Stimulated activated CD4-positive, alpha-beta T cell treated with anti-CD3 and anti-CD28 coated beads, Interleukin-1b, Interleukin-23, amount 100 ng/mL, for 1 hour (primary cell): ENCODE measurements at regions not wholly inside any gene's neighbourhood (a gene's known extent, or its start where the extent isn't known, plus 50 kb on each side); places are given as distances from the start of the nearest gene placed in this dataset.
"Not testable (repeated sequence)": the region's sequence is repeated elsewhere in the genome, so short reads cannot be mapped to it uniquely, and the experiment has no call there.

Experiments
- DNase-seq, 2 donors: peaks; one replicate each; pipeline ENCODE4 v3.0.0-alpha.2; 2020; ENCODE audit warnings: low read depth in 2 of 2

DNA sequence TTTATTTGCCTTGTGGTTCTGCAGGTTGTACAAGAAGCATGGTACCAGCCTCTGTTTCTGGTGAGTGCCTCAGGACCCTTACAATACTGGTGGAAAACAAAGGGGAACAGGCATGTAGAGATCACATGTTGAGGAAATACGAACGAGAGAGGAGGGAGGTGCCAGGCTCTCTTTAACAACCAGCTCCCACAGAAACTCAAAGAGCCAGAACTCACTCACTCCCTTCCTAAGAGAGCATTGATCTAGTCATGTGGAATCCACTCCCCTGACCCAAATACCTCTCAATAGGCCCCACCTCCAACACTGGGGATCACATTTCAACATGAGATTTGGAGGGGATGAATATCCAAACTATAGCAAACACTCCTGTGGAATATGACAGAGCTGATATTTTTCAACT is 938.0 kb downstream of the GALC start:
- no peak for DNase-seq

DNA sequence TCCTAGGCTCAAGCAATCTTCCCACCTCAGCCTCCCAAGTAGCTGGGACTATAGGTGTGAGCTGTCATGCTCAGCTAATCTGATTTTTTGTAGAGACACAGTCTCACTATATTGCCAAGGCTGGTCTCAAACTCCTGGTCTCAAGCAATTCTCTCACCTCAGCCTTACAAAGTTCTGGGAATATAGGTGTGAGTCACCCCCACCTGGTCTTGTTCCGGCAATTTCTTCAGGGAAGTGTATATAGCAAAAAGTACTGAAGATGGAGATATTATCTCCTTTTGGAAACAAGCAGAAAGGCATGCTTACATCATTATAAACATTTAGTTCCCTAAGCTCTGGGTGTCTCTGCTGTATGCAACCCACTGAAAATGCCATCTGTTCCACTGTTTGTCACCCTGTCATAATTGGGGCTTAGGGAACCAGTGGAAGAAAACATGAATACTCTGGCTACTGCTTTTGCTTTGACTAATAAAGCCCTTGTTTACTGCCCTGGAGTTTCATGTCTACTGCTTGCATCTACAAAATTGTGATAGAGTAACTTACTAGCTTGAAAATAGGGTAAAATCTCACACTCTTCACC is 940.2 kb downstream of the GALC start:
- no peak for DNase-seq

DNA sequence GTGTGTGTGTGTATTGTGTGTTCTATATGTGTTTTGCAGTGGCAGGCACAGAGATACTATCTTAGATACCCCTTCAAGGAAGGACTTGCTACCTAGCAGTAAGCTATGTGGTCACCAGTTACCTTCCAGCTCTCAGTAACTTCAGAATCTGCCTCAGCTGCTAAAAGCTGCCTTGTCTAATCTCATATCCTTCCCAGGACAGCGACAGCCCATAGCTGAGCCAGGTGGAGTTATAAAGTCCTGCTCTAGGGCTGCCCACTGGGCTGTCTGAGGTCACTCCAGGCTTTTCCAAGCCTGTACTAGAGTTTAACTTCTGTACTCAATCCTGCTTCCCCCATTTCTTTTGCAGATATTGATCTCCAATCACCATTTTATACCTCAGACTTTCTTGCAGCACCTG is 942.6 kb downstream of the GALC start:
- DNase-seq = no peak

DNA sequence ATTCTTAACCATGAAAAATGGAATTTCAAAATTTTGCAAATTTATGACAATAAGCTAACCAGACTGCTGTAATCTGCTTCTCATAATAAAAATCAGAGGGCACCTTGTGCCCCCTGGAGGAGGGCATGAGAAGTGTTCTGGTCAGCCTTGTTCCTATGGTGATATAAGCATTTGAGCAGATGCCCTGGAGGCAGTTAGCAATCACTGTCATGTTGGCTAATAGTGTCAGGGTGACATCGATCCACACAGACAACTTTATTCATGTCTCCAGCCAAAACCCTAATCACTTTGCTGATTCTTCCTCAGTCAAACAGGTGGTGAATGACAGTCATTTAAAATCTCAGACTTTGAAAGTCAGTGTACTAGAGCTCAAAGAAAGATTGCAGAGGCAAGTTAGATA is 943.0 kb downstream of the GALC start:
- DNase-seq = no peak

DNA sequence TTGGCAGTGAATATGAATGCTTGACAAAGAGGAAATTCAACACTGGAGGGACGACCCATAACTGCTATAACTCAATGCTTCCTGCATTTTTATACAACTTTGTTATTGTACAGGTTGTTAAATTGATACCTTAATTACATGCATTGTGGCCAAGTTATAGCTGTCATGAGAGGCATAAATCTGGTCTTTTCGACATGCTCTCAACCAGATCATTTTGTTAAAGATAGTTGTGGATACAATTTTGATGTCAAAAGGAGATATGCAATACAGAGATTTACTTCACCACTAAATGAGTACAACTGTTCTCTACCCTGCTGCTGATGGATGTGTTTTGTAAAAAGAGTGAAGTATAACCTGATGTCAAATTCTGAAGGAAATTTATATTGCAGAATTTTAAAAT is 946.0 kb downstream of the GALC start:
- no peak for DNase-seq

DNA sequence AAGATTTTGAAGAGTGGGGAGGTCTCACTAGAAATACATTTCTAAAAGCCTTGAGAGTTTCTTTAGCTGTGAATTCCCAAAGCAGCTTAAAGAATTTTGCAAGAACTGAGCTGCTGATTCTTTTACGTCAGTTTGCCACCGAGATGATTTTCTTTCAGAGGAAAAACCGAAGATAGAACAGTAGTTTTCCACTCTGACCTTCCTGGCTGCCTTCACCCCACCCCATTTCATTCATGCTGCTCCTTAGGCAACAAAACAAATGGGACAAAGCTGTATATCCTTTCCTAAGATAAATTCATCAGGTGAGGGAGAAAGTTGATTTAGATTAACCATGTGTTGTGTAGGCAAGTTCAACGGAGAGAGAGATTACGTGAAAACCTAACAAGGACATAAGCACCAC is 947.0 kb downstream of the GALC start:
- no peak for DNase-seq

DNA sequence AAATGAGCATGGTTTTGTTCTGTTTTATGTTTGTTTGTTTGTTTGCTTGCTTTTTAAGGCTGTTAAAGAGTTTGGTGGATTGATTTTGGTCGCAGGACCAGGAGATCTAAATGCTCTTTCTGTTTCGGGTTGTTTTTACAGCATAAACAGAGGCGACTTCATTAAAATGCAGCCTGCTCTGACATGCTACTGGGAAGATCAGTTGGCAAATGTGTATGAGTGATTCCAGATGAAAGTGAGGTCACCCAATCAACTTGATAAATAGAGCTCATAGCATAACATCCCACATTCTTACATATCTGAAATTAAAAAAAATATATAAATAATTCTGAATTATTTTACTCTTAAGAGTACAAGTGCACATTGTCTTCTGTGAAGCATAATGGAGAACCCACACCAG is 947.7 kb downstream of the GALC start:
- DNase-seq = no peak

DNA sequence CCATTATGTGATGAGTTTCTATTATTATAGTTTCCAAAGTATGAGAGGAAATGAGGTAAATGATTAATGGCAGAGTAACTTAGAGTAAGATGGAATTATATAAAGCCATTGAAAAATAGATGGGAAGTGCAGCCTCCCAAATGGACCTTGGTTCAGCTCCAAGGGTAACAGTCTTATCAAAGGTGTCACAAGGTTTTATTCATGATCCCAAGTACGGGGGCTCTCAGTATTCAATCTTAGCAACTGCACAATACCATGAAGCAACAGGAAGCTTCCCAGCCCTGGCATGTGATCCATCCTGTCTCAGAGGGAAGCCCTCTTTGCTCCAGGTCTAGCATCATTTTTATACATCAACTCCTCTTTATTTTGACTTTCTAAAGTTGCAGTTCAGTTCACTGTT is 948.2 kb downstream of the GALC start:
- no peak for DNase-seq

DNA sequence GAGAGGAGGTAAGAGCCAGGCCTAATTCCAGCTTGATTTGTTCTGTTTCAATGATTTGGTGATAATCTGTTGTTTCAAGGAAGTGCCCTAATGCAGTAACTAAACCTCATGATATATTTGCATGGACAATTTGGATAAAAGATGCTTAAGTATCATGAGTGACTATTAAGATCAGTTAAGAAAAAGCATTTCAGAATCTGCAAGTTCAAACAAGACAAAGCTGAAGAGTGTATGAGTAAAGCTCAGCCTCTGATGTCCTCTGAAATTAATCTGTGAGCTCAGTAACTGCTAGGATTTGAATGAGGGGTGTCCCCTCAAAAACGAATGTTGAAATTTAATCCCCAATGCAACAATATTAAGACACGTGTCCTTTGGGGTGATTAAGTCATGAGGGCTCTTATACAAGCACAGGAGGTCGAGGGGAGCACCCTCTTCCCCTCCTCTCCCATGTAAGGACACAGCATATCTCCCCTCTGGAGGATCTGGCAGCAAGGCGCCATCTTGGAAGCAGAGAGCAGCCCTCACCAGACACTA is 949.2 kb downstream of the GALC start:
- DNase-seq = no peak

DNA sequence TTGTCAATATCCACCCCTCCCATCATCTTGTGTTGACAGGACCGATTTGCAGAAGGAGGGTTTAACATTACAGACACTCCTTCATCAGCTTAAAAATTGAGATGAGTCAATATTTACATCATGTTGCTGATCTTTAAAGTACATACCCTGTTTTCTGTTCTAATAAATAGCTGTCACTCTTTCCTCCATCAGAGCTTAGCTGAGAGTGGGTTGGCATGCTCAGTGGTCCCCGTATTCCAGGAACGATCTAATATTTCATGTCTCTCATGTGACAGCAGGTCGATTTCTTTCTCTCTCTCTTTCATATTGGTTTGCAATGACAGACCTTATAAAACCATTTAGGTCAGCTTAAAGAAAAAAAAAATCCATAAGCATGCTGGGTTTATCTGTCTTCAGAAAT is 950.6 kb downstream of the GALC start:
- no peak for DNase-seq

DNA sequence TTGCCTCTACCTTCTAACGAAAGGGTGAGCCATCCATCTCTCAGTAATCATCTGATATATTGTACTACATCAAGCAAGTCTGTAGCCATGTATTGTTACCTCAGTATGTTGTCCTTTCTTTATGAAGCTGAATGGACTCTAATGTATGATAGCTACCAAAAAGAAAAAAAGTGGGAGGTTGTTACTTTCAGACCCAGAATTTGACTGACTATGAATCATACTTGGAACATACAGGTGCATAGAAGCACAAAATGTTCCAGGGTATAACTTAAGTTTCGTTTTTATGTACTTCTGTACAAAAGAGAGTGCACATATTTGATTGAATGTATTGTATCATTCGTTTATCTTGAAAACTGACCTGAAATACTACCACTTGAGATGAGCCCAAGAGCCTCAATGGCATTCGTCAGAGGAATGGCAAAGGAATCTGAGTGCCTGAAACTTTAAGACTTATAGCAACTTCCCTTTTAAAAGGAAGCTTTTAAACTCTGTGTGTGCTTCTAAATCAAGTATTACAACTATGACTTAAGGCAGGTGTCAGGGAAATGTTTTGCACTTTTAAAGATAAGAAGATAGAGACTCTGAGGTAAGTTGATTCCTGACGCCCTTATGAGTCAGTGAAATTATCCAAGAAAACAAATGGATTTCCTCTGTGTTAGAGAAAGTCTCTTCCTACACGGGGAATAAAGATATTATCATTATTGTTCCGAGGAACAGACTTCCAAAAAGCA is 951.5 kb downstream of the GALC start:
- DNase-seq = no peak

DNA sequence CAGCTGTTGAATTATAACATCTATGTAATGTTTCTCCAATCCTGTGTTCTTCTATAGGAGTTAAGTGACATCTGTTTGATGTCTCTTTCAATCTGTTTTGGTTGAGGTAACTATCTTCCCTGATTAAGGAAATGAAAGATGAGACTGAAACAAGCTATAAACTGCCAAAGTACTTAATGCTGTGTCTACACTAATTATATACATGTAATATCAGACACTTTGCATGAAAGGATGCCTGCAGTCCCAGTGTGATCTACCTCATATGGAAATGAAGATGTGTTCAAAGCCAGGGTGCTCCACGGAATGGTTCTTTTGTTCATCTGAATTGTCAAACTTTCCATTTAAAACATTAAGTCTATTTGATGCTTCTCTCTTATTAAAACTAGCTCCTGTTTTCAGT is 958.3 kb downstream of the GALC start:
- no peak for DNase-seq

DNA sequence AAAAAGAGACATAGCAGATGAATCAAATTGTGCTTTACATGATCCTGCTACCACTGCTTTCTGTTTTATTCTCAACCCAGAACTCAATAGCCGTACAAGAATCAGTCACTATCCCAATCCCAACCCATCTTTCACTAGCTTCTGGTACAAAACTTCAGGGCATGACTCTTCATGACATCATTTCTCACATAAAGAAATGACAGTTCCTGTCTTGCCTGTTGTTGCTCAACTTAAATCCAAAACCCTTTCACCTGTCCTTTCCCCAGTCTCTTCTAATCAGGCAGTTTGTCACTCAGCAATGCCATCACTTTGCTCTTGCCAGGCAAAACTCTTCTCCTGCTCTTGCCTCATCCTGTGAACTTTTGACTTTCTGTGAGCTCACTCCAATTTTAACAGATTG is 962.8 kb downstream of the GALC start:
- DNase-seq = no peak

DNA sequence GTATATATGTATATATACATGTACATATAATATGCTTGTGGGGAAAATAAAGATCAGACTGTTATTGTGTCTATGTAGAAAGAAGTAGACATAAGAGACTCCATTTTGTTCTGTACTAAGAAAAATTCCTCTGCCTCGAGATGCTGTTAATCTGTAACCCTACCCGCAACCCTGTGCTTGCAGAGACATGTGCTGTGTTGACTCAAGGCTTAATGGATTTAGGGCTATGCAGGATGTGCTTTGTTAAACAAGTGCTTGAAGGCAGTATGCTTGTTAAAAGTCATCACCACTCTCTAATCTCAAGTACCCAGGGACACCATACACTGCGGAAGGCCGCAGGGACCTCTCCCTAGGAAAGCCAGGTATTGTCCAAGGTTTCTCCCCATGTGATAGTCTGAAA is 972.9 kb downstream of the GALC start:
- DNase-seq = not testable (repeated sequence)

DNA sequence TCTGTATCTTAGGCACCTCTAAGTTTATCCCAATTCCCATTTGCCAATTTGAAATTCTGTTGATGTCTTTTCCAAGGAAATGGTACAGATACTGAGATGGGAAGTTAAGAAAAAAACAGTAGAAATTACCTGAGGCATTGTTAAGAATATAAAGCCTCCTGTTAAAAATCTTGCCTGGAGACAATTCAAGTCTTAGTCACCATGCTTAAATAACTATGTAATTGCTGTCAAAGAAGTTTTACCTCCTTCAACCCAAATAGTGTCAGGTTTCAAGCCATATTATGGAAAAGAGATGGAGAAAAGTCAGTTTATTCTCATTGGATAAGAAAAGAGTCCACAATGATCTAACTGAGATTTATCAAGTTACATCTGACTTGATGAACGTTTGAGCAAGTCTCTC is 974.7 kb downstream of the GALC start:
- no peak for DNase-seq

DNA sequence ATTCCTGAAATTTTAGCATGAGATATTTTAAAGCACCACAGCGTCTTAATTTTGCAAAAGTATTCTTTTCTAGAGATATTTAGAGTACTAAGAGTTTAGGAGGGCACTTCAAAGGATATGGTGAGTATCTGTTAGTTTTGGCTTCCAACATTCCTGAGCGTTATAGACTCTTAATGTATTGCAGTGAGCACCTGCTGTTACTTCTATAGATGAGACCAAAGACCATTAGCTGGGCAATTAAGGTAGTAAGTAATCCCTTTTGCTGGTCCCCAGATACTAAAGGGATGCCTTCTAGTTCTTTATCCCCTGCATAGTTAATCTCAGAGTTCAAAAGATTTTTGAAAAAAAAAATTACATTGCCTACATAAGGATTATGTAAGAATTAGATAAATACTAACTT is 975.6 kb downstream of the GALC start:
- DNase-seq = no peak

DNA sequence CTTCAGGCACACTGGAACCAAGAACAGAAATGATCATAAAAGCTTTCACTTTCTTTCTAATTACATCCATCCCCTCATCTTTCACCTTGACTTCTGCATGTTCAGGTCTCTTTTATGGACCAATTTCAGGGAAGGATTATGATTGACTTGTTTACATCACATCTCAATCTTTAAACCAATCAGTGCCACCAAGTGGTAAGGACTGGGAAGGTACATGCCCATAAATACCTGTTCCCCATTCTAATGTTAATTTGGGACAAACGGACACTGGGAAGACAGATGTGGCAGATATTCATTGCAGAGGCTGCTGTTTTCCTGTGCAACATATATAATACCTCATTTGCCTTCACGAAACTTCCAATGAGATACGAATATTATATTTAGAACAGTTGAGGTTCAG is 978.1 kb downstream of the GALC start:
- DNase-seq = no peak

DNA sequence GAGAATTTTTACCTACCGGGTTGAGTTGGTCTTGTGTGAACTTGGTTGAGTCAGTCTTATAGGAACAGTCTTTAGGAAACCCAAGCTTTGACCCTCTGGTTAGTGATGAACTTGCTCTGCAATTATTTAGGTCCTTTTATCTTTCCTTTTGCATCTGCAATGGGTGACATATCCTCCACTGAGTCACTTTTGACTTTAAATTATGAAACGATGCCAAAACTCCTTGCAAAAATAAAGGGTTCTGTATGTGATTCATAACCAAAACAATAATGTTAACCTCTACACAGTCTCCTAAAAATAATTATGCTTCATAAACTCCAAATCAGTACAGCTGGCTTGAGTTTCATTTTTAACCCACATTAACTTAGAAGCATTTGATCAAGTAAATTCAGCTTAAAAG is 979.4 kb downstream of the GALC start:
- DNase-seq = no peak

DNA sequence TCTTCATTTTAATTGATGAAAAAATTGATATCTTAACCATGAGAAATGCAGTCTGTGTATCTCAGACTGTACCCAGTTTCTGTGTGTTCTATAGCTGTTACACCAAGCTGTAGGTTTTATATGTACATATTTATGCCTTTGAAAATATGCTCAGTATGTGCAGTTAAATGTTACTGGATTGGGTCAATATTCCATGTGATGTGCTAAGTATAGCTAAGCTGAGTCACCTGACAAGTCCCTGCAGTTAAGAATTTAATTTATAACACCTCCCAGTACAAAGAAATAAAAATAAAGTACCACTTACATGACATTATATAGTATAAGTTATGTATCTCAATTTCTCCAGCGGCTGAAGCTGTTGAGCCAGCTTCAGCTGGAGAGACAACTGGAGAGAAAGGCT is 984.0 kb downstream of the GALC start:
- no peak for DNase-seq

DNA sequence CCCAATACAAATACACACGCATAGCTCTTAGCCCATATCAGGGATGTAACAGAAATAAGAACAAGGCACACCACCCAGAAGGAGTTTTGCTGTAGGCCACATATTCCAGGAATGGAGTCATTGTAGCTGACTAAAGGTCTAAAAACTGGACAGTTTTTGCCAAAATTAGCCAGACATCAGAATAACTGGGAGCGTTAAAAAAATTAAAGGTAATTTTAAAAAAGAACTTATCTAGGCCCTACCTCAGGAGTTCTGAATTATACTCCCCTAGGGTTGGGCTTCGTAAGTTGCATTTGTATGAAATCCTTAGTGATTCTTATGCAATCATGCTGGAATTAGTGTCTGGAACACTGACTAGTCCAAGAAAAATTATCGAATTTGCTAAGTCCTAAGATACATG is 987.7 kb downstream of the GALC start:
- DNase-seq = no peak

DNA sequence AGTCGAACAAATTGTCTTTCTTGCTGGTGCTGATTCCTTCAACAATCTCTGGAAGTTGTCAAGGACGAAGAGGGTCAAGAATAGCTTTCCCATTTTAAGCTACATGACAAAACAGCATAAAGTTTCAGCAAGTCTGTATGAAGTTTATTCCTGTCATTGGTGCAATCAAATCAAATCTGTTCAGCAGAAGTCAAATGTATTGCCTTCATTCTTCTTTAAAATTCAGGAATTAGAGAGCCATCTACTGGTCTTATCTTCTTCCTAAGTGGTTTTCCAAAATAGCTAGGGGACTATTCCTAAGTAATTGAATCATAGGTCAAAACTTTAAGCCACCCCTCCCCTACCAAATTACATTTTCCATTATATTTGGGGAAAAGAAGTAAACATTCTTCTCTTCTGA is 990.2 kb downstream of the GALC start:
- no peak for DNase-seq

DNA sequence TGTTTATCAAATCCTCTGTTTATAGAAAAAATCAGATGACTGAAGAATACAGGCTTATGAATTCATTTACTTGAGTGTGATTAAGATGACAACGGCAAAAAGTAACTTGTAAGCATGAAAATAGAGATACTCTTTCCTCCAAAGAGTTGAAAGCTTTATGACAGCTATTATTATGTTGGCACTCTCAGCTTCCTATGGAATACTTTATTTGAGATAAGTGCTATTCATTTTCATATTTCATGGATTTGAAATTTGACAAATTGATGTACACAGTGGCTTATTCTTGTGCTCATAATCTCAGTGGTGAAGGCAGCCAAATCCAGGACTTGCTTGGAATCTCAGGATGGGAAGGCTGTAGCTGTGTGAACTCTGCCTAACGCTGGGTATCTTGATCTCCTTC is 991.6 kb downstream of the GALC start:
- no peak for DNase-seq

DNA sequence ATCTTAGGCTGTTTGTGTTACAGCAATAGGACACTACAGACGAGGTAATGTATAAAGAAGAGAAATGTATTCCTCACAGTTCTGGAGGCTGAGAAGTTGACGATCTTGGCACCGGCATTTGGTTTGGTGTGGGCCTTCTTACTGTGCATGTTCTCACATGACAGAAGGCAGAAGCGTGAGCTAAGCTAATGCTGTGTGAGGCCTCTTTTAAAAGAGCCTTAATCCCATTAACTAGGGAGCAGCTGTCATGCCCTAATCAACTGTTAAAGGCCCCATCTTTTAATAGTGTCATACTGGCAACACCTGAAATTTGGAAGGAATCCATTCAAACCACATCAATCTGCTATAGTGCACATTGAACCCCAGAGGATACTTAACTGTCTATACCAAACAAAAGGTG is 992.9 kb downstream of the GALC start:
- no peak for DNase-seq

DNA sequence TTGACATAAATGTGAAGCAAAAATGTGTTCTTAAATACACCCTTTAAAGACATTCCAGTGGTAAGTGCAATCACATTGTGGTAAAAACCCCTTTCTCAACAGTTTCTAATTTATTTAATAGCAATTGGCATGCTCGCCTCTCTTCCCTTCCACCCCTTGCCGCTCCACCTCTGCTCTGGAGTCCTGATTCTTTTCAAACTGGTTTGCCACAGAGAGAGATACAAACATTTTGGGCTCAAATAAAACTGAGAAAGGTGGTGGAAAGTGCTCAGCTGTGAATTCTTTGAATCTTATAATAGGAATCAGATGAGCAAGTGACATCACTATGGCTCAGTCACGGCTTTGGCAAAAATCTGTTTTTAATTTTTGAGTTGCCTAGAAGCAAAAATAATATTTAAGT is 993.9 kb downstream of the GALC start:
- no peak for DNase-seq
